Mesodermal cell (in vitro differentiated cells): ENCODE measurements at regions not wholly inside any gene's neighbourhood (a gene's known extent, or its start where the extent isn't known, plus 50 kb on each side); places are given as distances from the start of the nearest gene placed in this dataset.

Source experiments
- H3K27ac ChIP-seq: 2 replicates; pipeline ENCODE4 v1.7.0; 2013; ENCODE audit warnings: mild to moderate bottlenecking, low read depth, low read length, moderate library complexity; ENCODE audit not compliant: severe bottlenecking
- H3K36me3 ChIP-seq: 2 replicates; pipeline ENCODE4 v1.7.1; 2013; ENCODE audit warnings: mild to moderate bottlenecking, low read length, moderate library complexity; ENCODE audit not compliant: control insufficient read depth, insufficient read depth
- H3K4me1 ChIP-seq: one replicate; pipeline ENCODE4 v1.7.1; 2013; ENCODE audit warnings: mild to moderate bottlenecking, low read length; ENCODE audit not compliant: insufficient read depth, control insufficient read depth, poor library complexity, severe bottlenecking
- H3K4me3 ChIP-seq: 2 replicates; pipeline ENCODE4 v1.7.0; 2013; ENCODE audit warnings: low read length, control low read depth, mild to moderate bottlenecking; ENCODE audit not compliant: insufficient read depth, poor library complexity, severe bottlenecking; ENCODE audit errors: extremely low read depth
- H3K9me3 ChIP-seq: 2 replicates; pipeline ENCODE4 v1.7.1; 2013; ENCODE audit warnings: mild to moderate bottlenecking, low read length, moderate library complexity; ENCODE audit not compliant: control insufficient read depth
- WGBS, 2 experiments: methylation state at CpG; one replicate each; pipeline ENCODE4 v1.1.5; 2013; ENCODE audit warnings: missing lambda C conversion rate in 2 of 2; ENCODE audit not compliant: insufficient coverage in 2 of 2; 5-methylcytosine and 5-hydroxymethylcytosine counted together

DNA sequence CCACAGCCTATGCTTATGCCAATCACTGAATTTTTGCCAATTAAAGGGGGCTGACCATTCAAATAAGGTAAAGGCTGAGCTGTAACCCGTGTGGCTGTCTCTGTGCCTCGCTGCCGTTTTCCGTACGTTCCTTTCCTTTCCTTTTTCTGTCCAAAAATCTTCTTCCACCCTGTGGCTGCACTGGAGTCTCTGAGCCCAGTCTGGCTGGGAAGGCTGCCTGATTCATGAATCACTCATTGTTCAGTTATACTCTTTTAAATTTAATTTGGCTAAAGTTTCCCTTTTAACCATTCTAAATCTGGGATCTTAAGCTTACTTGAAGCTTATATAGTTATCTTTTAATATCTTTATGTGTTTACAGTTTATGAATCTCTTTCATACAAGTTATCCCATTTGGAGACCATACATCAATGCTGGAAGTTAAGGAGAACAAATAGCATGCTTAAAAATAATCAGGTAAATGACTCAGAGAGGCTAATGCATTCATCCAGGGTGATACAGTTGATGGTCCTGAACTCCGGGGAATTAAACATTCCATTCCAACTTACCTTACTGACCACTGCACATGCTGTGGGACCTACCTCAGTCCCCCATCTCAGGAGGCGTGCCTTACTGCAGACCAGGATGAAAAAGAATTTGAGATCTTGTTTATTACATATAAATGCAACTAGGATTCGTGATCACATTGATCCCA, 385.3 kb upstream of the ADARB2 start:
- 80 to 84% methylated on average over 6 of the region's 8 CpGs for WGBS, 2 experiments

DNA sequence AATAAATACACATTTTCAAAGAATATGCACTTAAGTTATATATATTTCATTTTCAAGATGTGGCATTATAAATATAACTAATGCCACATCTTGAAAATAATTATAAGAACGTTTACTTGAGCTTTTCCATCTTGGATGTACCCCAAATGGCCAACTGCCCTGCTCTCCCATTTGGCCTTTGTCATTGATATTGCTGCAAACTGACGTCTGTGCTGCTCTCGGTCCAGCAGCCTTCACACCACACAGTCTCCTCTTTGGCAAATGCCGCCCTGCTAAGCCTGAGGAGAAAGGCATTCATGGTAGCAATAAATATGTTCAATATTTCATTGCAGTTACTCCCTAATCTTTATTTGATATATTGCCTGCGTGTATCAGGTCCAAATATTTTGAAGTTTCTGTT, 384.6 kb upstream of the ADARB2 start:
- no peaks in the 10 kb centered on the region for H3K9me3 ChIP-seq
- H3K4me1 ChIP-seq: peaks cover 10% of the 10 kb centered on the region
- H3K36me3 ChIP-seq: no peaks in the 10 kb centered on the region
- H3K27ac ChIP-seq: no peak overlapping the region
- H3K4me3 ChIP-seq: no peak overlapping the region
- 62 to 80% methylated on average over 1 to 3 of the region's 5 CpGs for whole genome bisulfite sequencing, 2 experiments

More for the DNA sequence above, 385.3 kb upstream of the ADARB2 start:
- peaks cover 10% of the 10 kb centered on the region for H3K4me1 ChIP-seq
- no peaks in the 10 kb centered on the region for H3K36me3 ChIP-seq
- no peaks in the 10 kb centered on the region for H3K9me3 ChIP-seq
- no peak overlapping the region for H3K4me3 ChIP-seq
- no peak overlapping the region for H3K27ac ChIP-seq

DNA sequence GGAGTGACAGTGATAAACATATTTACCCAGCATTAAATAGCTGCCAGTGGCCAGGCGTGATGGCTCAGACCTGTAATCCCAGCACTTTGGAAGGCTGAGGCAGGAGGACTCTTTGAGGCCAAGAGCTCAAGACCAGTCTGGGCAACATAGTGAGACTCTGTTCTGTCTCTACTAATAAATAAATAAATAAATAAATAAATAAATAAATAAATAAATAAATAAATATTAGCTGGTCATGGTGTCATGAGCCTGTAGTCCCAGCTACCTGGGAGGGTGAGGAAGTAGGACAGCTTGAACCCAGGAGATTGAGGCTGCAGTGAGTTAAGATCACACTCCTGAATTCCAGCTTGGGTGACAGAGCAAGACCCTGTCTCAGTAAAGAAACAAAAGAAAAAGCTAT, 384.0 kb upstream of the ADARB2 start:
- no peak overlapping the region for H3K4me3 ChIP-seq
- no peaks in the 10 kb centered on the region for H3K9me3 ChIP-seq
- no peak overlapping the region for H3K27ac ChIP-seq
- H3K4me1 ChIP-seq: peaks cover 10% of the 10 kb centered on the region
- H3K36me3 ChIP-seq: no peaks in the 10 kb centered on the region
- WGBS, 2 experiments: 67 to 100% methylated on average over 1 of the region's 1 CpG

DNA sequence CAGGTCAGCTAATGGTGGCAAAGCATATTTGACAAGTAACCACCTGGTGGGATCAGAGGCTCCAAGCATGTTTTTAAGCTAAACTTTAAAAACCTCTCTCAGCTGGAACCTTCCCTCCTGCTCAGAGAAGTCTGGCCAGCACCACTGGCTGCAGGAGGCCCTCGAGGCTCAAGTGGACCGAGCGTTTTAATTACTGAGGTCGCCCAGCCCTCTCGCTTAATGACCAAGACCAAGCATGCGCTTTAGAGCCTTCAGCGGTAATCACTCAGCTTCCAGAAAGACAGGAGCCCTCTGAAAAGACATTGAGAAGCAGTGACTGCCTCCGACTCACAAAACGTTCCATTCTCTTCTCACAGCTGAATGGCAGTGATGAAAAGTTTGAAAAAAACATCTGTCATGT, 383.4 kb upstream of the ADARB2 start:
- Histone ChIP-seq H3K9me3 (no peaks in the 10 kb centered on the region), H3K4me1 (peaks cover 10% of the 10 kb centered on the region), H3K4me3 (no peak overlapping the region), H3K27ac (no peak overlapping the region), H3K36me3 (no peaks in the 10 kb centered on the region)
- 64 to 72% methylated on average over 7 to 8 of the region's 9 CpGs for WGBS, 2 experiments

DNA sequence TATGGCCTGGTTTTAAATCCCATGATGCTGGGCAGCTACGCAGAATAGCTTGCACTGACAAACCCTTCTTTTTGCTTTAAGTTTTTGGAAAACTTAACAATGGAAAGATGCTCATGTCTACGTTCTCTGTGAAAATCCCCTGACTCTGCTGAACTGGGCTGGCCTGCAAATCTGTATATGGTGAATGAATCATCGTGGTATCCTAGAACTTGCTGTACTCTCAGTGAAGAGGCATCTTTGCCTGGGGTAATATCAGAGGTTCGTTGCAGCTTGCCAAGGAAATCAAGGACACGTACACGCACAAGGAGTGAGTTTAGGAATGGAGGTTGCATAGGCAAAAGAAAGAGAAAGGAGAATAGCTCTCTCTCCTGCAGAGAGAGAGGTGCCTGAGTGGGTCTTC, 382.0 kb upstream of the ADARB2 start:
- Histone ChIP-seq H3K4me3 (no peak overlapping the region), H3K9me3 (no peaks in the 10 kb centered on the region), H3K4me1 (peaks cover 10% of the 10 kb centered on the region), H3K36me3 (no peaks in the 10 kb centered on the region), H3K27ac (no peak overlapping the region)
- WGBS, 2 experiments: 93 to 96% methylated on average over 6 of the region's 6 CpGs

DNA sequence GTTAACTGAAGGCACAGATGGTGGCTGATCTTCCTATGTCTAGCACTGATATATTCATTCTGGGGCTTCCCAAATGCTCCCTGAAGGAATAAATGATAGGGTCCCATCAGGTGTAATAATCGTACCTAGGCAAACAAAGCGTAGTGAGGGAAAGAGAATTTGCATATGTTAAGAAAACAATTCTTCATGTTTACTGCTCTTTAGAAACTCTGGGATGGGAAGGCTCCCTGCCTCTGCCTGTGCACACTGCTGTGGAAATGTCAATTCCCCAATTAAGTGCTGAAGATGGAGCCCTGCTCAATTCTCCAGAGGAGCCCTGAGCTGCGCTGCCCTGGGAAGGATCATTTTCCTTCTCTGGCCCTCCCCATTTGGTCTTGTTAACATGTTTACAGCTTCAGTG, 380.9 kb upstream of the ADARB2 start:
- no peak overlapping the region for H3K27ac ChIP-seq
- H3K4me3 ChIP-seq: no peak overlapping the region
- H3K4me1 ChIP-seq: peaks cover 10% of the 10 kb centered on the region
- whole genome bisulfite sequencing, 2 experiments: 88 to 100% methylated on average over 2 to 3 of the region's 3 CpGs
- H3K9me3 ChIP-seq: no peaks in the 10 kb centered on the region
- no peaks in the 10 kb centered on the region for H3K36me3 ChIP-seq

DNA sequence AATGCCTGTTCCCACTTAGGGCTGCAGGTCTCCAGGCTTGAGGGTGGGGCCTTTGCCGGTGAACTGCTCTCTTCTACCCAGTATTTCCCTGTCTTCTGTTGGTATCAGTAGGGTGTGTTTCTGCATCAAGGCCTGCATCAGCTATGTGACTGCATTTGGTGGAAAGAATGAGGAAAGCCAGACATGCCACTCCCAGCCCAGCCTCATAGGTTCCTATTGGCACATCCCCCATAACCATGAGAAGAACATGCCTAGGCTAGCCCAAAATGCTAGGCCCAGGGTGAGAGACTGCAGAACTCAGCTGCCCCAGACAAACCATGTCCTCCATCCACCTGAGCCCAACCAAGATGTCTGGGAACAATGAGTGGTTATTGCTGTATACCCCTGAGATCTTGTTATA, 380.3 kb upstream of the ADARB2 start:
- H3K9me3 ChIP-seq: no peaks in the 10 kb centered on the region
- no peak overlapping the region for H3K27ac ChIP-seq
- no CpG with 5 or more reads among the region's 1 CpG for WGBS, 2 experiments
- H3K4me1 ChIP-seq: peaks cover 10% of the 10 kb centered on the region
- H3K4me3 ChIP-seq: no peak overlapping the region
- H3K36me3 ChIP-seq: no peaks in the 10 kb centered on the region

DNA sequence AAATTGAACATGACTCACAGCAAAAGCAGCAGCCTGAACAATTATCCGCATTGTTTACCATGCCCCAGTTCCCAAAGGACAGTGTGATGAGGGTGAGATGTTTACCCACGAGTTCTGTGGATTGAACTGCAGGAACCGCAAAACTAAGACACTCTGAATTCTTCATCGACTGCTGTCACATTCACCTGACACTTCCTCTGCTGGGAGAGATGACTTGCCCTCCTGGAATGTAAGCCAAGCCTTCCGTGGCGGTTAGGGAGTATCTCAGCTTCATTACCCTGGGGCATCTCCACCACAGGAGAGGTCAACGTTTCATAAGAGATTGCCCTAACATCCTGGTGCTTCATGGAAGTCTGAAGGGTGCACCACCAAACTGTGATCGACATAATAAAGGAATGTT, 374.6 kb upstream of the ADARB2 start:
- Histone ChIP-seq H3K27ac (peak overlapping the region; percentile 57), H3K9me3 (no peaks in the 10 kb centered on the region), H3K4me3 (no peak overlapping the region), H3K36me3 (no peaks in the 10 kb centered on the region), H3K4me1 (peaks cover 6% of the 10 kb centered on the region)
- 44 to 45% methylated on average over 6 to 7 of the region's 8 CpGs for WGBS, 2 experiments

DNA sequence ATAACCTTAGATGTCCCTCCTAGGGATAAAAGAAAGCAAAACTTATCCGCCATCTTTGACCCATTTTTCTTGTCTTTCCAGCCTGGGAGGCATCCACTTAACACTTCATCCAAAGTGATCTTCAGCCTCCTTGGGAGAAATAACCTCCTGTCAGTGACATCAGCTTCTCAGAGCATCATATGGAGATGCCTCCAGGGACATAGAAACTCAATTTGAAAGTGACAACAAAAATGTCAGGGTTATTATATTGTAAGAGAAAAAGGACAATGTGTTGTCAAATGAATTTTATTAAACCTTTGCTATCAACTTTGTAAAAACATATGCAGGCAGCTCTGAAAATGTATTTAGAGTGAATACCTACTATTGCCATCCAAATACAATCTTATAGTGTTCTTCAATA, 371.2 kb upstream of the ADARB2 start:
- no peaks in the 10 kb centered on the region for H3K36me3 ChIP-seq
- H3K4me1 ChIP-seq: peaks cover 6% of the 10 kb centered on the region
- H3K27ac ChIP-seq: no peak overlapping the region
- H3K9me3 ChIP-seq: no peaks in the 10 kb centered on the region
- WGBS, 2 experiments: 67 to 83% methylated on average over 1 of the region's 1 CpG
- no peak overlapping the region for H3K4me3 ChIP-seq

DNA sequence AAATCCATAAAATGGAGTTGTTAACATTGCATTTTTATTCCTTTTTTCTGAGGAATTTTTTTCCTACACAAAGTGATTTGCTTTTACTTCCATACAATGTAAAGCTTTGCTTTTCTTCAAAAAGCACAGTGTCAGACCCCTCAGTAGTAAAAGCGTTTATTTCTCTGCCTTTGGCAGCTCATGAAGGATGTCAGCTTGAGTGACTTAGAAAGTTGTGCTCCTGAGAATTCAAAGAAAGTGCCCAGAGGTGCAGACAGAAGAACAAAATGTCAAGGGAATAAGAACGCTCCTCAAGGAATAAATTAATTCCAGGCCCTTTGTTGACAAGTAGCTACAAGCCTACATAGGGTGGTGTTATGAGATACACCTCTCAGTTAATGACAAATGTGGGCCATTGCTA, 369.3 kb upstream of the ADARB2 start:
- WGBS, 2 experiments: 100% methylated on average over 1 to 2 of the region's 2 CpGs
- H3K36me3 ChIP-seq: no peaks in the 10 kb centered on the region
- H3K4me1 ChIP-seq: no peaks in the 10 kb centered on the region
- no peak overlapping the region for H3K27ac ChIP-seq
- no peaks in the 10 kb centered on the region for H3K9me3 ChIP-seq
- H3K4me3 ChIP-seq: no peak overlapping the region

- H3K4me3 ChIP-seq: no peak overlapping the region
- 94 to 95% methylated on average over 16 of the region's 16 CpGs for WGBS, 2 experiments
- no peaks in the 10 kb centered on the region for H3K4me1 ChIP-seq
- H3K36me3 ChIP-seq: no peaks in the 10 kb centered on the region
- H3K9me3 ChIP-seq: no peaks in the 10 kb centered on the region
- H3K27ac ChIP-seq: no peak overlapping the region
These were observed 362.0 kb upstream of the ADARB2 start for GRCh38 chr10:2099321-2099720.
